GM12878 (cell line): ENCODE measurements at regions not wholly inside any gene's neighbourhood (a gene's known extent, or its start where the extent isn't known, plus 50 kb on each side); places are given as distances from the start of the nearest gene placed in this dataset.

ENCODE experiments used
- ATAC-seq: fragments of 200-7000 bp; cut with Tn5 transposase; 3 replicates; pipeline ENCODE4 v1.9.1; 2020; ENCODE audit warnings: mild to moderate bottlenecking, moderate library complexity
- BruUV-seq: library from RNA; stranded (reverse); fragments of 400-500 nt; replicated peaks from 2 replicates; lab custom pipeline; 2021; lab: Mats Ljungman, UMichigan
- CTCF ChIA-PET: fragments of 300-600 bp; sonication (Branson Sonifier 250); formaldehyde crosslinking; extraction: SDS; loops from one replicate; lab custom pipeline; 2021; ENCODE audit warnings: inconsistent platforms; lab: Yijun Ruan, JAX
- POLR2A ChIA-PET: fragments of 350-600 bp; formaldehyde crosslinking; extraction: SDS; loops from one replicate; lab custom pipeline; 2021; ENCODE audit warnings: inconsistent platforms; lab: Charles Lee
- RAD21 ChIA-PET: fragments of 300-600 bp; sonication (Branson Sonifier 250); formaldehyde crosslinking; loops from one replicate; lab custom pipeline; 2023; ENCODE audit warnings: antibody characterized with exemption; ENCODE audit not compliant: unreplicated experiment; lab: Charles Lee
- SMC1A ChIA-PET: fragments of 300-600 bp; sonication (Branson Sonifier 250); formaldehyde crosslinking; loops from one replicate; lab custom pipeline; 2023; ENCODE audit not compliant: unreplicated experiment, uncharacterized antibody; lab: Charles Lee
- DNase-seq: peaks from one replicate; pipeline ENCODE4 v3.0.0-alpha.2; 2011; ENCODE audit warnings: low read depth, low spot score
- FAIRE-seq: peaks from 3 replicates; lab custom pipeline; 2011; peaks lifted over from hg19 to GRCh38; lab: Jason Lieb, UNC
- H2AFZ ChIP-seq: 2 replicates; pipeline ENCODE4 v1.6.0; 2011; ENCODE audit warnings: low read depth, low read length, control low read depth; ENCODE audit not compliant: control insufficient read depth
- H3K27ac ChIP-seq: 2 replicates; pipeline ENCODE4 v1.5.1; 2011; ENCODE audit warnings: control low read depth; ENCODE audit not compliant: control insufficient read depth, insufficient read depth
- H3K27me3 ChIP-seq, 2 experiments: replicated peaks in 1 of 2; 2 replicates each; pipeline versions ENCODE4 v1.6.0 to v1.6.1; 2011; ENCODE audit warnings: low read length in 1 of 2; ENCODE audit not compliant: control insufficient read depth in 2 of 2, insufficient read depth in 2 of 2
- H3K36me3 ChIP-seq, 2 experiments: 2 replicates each; pipeline ENCODE4 v1.5.1; 2011; ENCODE audit warnings: low read length in 1 of 2; ENCODE audit not compliant: control insufficient read depth in 2 of 2, insufficient read depth in 2 of 2
- H3K4me1 ChIP-seq: 2 replicates; pipeline ENCODE4 v1.6.1; 2011; ENCODE audit warnings: mild to moderate bottlenecking, low read length, moderate library complexity, mixed read lengths; ENCODE audit not compliant: control insufficient read depth, insufficient read depth
- H3K4me2 ChIP-seq: 2 replicates; pipeline ENCODE4 v1.6.0; 2011; ENCODE audit warnings: control low read depth; ENCODE audit not compliant: control insufficient read depth, insufficient read depth
- H3K4me3 ChIP-seq: fragments of 200-600 bp; sonication (generic); 2 replicates; pipeline ENCODE4 v1.5.1; 2016
- H3K79me2 ChIP-seq: 2 replicates; pipeline ENCODE4 v1.6.0; 2011; ENCODE audit warnings: low read length; ENCODE audit not compliant: control insufficient read depth, insufficient read depth
- H3K9ac ChIP-seq: 2 replicates; pipeline ENCODE4 v1.8.0; 2011; ENCODE audit warnings: low read length, control low read depth, mixed read lengths; ENCODE audit not compliant: control insufficient read depth, insufficient read depth
- H3K9me3 ChIP-seq: replicated peaks from 3 replicates; pipeline ENCODE4 v1.5.1; 2011; ENCODE audit warnings: mild to moderate bottlenecking, low read length; ENCODE audit not compliant: control insufficient read depth, insufficient read depth
- H4K20me1 ChIP-seq: 2 replicates; pipeline ENCODE4 v1.6.0; 2011; ENCODE audit not compliant: control insufficient read depth, insufficient read depth
- E2F4 ChIP-seq: IDR thresholded peaks from 2 replicates; pipeline ENCODE4 v1.6.1; 2012; ENCODE audit warnings: low read depth, low read length, improper control_type of control experiment
- GABPA ChIP-seq: IDR thresholded peaks from 2 replicates; pipeline ENCODE4 v1.6.1; 2014; ENCODE audit warnings: antibody characterized with exemption, low read depth, mild to moderate bottlenecking, inconsistent platforms
- JUNB ChIP-seq: IDR thresholded peaks from 2 replicates; pipeline ENCODE4 v1.6.1; 2016; ENCODE audit warnings: antibody characterized with exemption, mild to moderate bottlenecking
- KDM1A ChIP-seq: fragments of 200-600 bp; sonication (generic); IDR thresholded peaks from 2 replicates; pipeline ENCODE4 v1.6.1; 2016; ENCODE audit warnings: borderline replicate concordance
- MAX ChIP-seq: IDR thresholded peaks from 2 replicates; pipeline ENCODE4 v1.6.1; 2012; ENCODE audit warnings: low read depth, low read length, improper control_type of control experiment
- MEF2A ChIP-seq: IDR thresholded peaks from 2 replicates; pipeline ENCODE4 v1.6.1; 2011; ENCODE audit warnings: low read depth, mild to moderate bottlenecking, low read length, moderate library complexity; ENCODE audit not compliant: insufficient read depth
- MLLT1 ChIP-seq: fragments of 450-650 bp; IDR thresholded peaks from 2 replicates; pipeline ENCODE4 v1.6.1; 2016; ENCODE audit warnings: mild to moderate bottlenecking
- MYB ChIP-seq: fragments of 150-350 bp; IDR thresholded peaks from 2 replicates; pipeline ENCODE4 v1.6.1; 2014; ENCODE audit warnings: mild to moderate bottlenecking, low read depth, low read length, borderline replicate concordance
- NKRF ChIP-seq: fragments of 450-650 bp; conservative IDR thresholded peaks from 2 replicates; pipeline ENCODE4 v1.6.1; 2017; ENCODE audit warnings: mild to moderate bottlenecking, moderate library complexity
- PBX3 ChIP-seq: IDR thresholded peaks from 2 replicates; pipeline ENCODE4 v1.6.1; 2011; ENCODE audit warnings: mild to moderate bottlenecking, low read depth, low read length, moderate library complexity; ENCODE audit not compliant: insufficient replicate concordance
- PKNOX1 ChIP-seq: fragments of 450-650 bp; IDR thresholded peaks from 2 replicates; pipeline ENCODE4 v1.6.1; 2016; ENCODE audit warnings: mild to moderate bottlenecking
- RELA ChIP-seq: fragments of 450-650 bp; IDR thresholded peaks from 2 replicates; pipeline ENCODE4 v1.8.0; 2014; ENCODE audit warnings: borderline replicate concordance; ENCODE audit not compliant: partially characterized antibody
- REST ChIP-seq: IDR thresholded peaks from 2 replicates; pipeline ENCODE4 v1.6.1; 2012; ENCODE audit warnings: mild to moderate bottlenecking, low read depth, low read length
- TCF12 ChIP-seq: IDR thresholded peaks from 2 replicates; pipeline ENCODE4 v1.6.1; 2011; ENCODE audit warnings: low read depth, mild to moderate bottlenecking, low read length
- WGBS: methylation state at CpG from one replicate; pipeline ENCODE4 v1.1.6; 2016; ENCODE audit warnings: low lambda C conversion rate; ENCODE audit not compliant: insufficient replicate concordance, insufficient coverage; ENCODE audit errors: missing lambda C conversion rate; 5-methylcytosine and 5-hydroxymethylcytosine counted together
- in situ Hi-C: fragments of 300-500 bp; cut with MboI; formaldehyde crosslinking; loops from 9 replicates; pipeline ENCODE4 v1.14.3; 2018; ENCODE audit warnings: mixed read lengths
- intact Hi-C: fragments of 100-400 bp; cut with micrococcal nuclease; formaldehyde crosslinking; loops from one replicate; pipeline ENCODE4 v1.14.2; 2022; ENCODE audit not compliant: unreplicated experiment

- no peak overlapping the region for H3K4me2 ChIP-seq
- ChIA-PET RAD21 (no interaction called here), SMC1A (no interaction called here), POLR2A (no interaction called here), CTCF (no interaction called here)
- no peak for DNase-seq
- H3K9ac ChIP-seq, result no peak overlapping the region
- no peaks in the 10 kb centered on the region for H3K4me1 ChIP-seq
- H3K79me2 ChIP-seq, result no peaks in the 10 kb centered on the region
- H3K27ac ChIP-seq, result no peak overlapping the region
- no peaks in the 10 kb centered on the region for H4K20me1 ChIP-seq
- no peak for FAIRE-seq
- H2AFZ ChIP-seq, result no peak overlapping the region
- H3K36me3 ChIP-seq, result no peaks in the 10 kb centered on the region
- intact Hi-C loops, result no loop called here
- no peaks in the 10 kb centered on the region for H3K27me3 ChIP-seq
- no TSS peak for BruUV-seq
- in situ Hi-C loops, result no loop called here
- H3K4me3 ChIP-seq, result no peak overlapping the region
- no peak for ATAC-seq
- H3K9me3 ChIP-seq, result no peaks in the 10 kb centered on the region
- 2% methylated on average over 2 of the region's 2 CpGs for WGBS
- TF ChIP-seq E2F4 (no peak), PKNOX1 (no peak), MEF2A (no peak), GABPA (no peak), NKRF (no peak), REST (no peak), JUNB (no peak), MAX (no peak), MYB (no peak), TCF12 (no peak), MLLT1 (no peak), KDM1A (no peak), RELA (no peak), PBX3 (no peak)
These were observed 245.6 kb upstream of the NEIL3 start for GRCh38 chr4:177064116-177064515.
